ENCODE measurements at regions not wholly inside any gene's neighbourhood (a gene's known extent, or its start where the extent isn't known, plus 50 kb on each side); places are given as distances from the start of the nearest gene placed in this dataset.

DNA sequence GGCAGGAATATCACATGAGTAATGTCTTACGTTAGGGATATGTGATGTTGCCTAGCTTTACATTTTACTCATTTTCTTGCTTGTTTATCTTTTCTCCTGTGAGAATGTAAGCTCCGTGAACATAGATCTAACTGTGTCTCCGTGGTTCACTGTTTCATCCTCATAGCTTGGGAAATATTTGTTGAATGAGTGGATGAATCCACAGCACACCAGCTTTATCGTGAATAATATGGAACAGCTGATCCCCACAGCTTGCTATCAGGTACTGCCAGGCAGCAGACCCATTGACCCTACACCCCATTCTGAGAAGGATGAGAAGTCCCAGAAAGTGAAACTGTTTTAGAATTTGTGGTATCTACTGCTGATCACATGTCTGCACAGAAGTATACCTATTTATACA lies 106.8 kb upstream of the FBN2 start (continued):
- TF ChIP-seq STAT1 (IDR thresholded peaks at IDR 0.05; ENCODE audit: unreplicated experiment) (no peak), ZNF331 (CRISPR knock-in tag; IDR thresholded peaks at IDR 0.05; ENCODE audit: low read depth) (no peak)

DNA sequence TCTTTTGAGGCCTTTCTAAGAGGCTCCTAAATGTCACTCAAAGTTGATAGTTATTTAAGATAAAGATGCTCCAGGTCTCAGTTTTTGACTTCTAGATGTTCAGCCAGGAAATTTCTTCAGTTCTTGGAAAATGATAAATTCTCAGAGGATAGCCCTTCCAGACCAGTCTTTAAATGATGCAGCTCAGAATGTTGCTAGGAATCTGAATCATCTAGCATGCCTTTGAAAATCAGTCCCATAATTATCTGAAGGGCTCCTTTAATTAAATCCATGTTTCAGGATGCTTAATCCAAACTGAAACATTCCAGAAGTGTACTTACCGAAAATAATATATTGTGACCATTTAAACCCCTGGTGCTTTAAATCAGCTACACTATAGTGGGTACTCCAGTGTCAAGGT lies 107.5 kb upstream of the FBN2 start:
- Histone ChIP-seq H3K4me2 (no peak overlapping the region), H3K27ac (ENCODE audit: low read depth) (no peak overlapping the region), H3F3A (replicated peaks; ENCODE audit: low read depth) (no peaks in the 10 kb centered on the region), H3K4me3 (no peak overlapping the region), H3K4me1 (ENCODE audit: insufficient read depth) (no peaks in the 10 kb centered on the region), H3K79me2 (replicated peaks; ENCODE audit: insufficient read depth) (no peaks in the 10 kb centered on the region), H3K27me3 (ENCODE audit: insufficient read depth) (no peaks in the 10 kb centered on the region), H4K20me1 (replicated peaks; ENCODE audit: insufficient read depth) (no peaks in the 10 kb centered on the region), H3K36me3 (ENCODE audit: insufficient read depth) (no peaks in the 10 kb centered on the region), H2AFZ (no peak overlapping the region), H3K9me2 (ENCODE audit: insufficient read depth) (no peaks in the 10 kb centered on the region)
- TF ChIP-seq JUNB (IDR thresholded peaks at IDR 0.05; ENCODE audit: unreplicated experiment) = no peak
- TF ChIP-seq, protein P1, sequence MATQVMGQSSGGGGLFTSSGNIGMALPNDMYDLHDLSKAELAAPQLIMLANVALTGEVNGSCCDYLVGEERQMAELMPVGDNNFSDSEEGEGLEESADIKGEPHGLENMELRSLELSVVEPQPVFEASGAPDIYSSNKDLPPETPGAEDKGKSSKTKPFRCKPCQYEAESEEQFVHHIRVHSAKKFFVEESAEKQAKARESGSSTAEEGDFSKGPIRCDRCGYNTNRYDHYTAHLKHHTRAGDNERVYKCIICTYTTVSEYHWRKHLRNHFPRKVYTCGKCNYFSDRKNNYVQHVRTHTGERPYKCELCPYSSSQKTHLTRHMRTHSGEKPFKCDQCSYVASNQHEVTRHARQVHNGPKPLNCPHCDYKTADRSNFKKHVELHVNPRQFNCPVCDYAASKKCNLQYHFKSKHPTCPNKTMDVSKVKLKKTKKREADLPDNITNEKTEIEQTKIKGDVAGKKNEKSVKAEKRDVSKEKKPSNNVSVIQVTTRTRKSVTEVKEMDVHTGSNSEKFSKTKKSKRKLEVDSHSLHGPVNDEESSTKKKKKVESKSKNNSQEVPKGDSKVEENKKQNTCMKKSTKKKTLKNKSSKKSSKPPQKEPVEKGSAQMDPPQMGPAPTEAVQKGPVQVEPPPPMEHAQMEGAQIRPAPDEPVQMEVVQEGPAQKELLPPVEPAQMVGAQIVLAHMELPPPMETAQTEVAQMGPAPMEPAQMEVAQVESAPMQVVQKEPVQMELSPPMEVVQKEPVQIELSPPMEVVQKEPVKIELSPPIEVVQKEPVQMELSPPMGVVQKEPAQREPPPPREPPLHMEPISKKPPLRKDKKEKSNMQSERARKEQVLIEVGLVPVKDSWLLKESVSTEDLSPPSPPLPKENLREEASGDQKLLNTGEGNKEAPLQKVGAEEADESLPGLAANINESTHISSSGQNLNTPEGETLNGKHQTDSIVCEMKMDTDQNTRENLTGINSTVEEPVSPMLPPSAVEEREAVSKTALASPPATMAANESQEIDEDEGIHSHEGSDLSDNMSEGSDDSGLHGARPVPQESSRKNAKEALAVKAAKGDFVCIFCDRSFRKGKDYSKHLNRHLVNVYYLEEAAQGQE (IDR thresholded peaks at IDR 0.05; ENCODE audit: unreplicated experiment) = no peak
- TF ChIP-seq, protein P2, sequence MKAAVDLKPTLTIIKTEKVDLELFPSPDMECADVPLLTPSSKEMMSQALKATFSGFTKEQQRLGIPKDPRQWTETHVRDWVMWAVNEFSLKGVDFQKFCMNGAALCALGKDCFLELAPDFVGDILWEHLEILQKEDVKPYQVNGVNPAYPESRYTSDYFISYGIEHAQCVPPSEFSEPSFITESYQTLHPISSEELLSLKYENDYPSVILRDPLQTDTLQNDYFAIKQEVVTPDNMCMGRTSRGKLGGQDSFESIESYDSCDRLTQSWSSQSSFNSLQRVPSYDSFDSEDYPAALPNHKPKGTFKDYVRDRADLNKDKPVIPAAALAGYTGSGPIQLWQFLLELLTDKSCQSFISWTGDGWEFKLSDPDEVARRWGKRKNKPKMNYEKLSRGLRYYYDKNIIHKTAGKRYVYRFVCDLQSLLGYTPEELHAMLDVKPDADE (IDR thresholded peaks at IDR 0.05) = no peak
- no peak for TF ChIP-seq CREB1 (CRISPR knock-in tag; IDR thresholded peaks at IDR 0.05; ENCODE audit: low read depth)
- TF ChIP-seq, protein P3, sequence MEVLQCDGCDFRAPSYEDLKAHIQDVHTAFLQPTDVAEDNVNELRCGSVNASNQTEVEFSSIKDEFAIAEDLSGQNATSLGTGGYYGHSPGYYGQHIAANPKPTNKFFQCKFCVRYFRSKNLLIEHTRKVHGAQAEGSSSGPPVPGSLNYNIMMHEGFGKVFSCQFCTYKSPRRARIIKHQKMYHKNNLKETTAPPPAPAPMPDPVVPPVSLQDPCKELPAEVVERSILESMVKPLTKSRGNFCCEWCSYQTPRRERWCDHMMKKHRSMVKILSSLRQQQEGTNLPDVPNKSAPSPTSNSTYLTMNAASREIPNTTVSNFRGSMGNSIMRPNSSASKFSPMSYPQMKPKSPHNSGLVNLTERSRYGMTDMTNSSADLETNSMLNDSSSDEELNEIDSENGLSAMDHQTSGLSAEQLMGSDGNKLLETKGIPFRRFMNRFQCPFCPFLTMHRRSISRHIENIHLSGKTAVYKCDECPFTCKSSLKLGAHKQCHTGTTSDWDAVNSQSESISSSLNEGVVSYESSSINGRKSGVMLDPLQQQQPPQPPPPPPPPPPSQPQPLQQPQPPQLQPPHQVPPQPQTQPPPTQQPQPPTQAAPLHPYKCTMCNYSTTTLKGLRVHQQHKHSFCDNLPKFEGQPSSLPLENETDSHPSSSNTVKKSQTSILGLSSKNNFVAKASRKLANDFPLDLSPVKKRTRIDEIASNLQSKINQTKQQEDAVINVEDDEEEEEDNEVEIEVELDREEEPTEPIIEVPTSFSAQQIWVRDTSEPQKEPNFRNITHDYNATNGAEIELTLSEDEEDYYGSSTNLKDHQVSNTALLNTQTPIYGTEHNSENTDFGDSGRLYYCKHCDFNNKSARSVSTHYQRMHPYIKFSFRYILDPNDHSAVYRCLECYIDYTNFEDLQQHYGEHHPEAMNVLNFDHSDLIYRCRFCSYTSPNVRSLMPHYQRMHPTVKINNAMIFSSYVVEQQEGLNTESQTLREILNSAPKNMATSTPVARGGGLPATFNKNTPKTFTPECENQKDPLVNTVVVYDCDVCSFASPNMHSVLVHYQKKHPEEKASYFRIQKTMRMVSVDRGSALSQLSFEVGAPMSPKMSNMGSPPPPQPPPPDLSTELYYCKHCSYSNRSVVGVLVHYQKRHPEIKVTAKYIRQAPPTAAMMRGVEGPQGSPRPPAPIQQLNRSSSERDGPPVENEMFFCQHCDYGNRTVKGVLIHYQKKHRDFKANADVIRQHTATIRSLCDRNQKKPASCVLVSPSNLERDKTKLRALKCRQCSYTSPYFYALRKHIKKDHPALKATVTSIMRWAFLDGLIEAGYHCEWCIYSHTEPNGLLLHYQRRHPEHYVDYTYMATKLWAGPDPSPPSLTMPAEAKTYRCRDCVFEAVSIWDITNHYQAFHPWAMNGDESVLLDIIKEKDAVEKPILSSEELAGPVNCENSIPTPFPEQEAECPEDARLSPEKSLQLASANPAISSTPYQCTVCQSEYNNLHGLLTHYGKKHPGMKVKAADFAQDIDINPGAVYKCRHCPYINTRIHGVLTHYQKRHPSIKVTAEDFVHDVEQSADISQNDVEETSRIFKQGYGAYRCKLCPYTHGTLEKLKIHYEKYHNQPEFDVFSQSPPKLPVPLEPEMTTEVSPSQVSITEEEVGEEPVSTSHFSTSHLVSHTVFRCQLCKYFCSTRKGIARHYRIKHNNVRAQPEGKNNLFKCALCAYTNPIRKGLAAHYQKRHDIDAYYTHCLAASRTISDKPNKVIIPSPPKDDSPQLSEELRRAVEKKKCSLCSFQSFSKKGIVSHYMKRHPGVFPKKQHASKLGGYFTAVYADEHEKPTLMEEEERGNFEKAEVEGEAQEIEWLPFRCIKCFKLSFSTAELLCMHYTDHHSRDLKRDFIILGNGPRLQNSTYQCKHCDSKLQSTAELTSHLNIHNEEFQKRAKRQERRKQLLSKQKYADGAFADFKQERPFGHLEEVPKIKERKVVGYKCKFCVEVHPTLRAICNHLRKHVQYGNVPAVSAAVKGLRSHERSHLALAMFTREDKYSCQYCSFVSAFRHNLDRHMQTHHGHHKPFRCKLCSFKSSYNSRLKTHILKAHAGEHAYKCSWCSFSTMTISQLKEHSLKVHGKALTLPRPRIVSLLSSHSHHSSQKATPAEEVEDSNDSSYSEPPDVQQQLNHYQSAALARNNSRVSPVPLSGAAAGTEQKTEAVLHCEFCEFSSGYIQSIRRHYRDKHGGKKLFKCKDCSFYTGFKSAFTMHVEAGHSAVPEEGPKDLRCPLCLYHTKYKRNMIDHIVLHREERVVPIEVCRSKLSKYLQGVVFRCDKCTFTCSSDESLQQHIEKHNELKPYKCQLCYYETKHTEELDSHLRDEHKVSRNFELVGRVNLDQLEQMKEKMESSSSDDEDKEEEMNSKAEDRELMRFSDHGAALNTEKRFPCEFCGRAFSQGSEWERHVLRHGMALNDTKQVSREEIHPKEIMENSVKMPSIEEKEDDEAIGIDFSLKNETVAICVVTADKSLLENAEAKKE (CRISPR knock-in tag; IDR thresholded peaks at IDR 0.05) = no peak
- TF ChIP-seq ZNF331 (CRISPR knock-in tag; IDR thresholded peaks at IDR 0.05; ENCODE audit: low read depth) = no peak
- TF ChIP-seq EZH2 (IDR thresholded peaks at IDR 0.05; ENCODE audit: low read depth, unreplicated experiment) = no peak
- no peak for TF ChIP-seq STAT1 (IDR thresholded peaks at IDR 0.05; ENCODE audit: unreplicated experiment)
- TF ChIP-seq ZNF114 (CRISPR knock-in tag; IDR thresholded peaks at IDR 0.05) = no peak
- TF ChIP-seq EZH2phosphoT487 (IDR thresholded peaks at IDR 0.05; ENCODE audit: unreplicated experiment) = no peak
- TF ChIP-seq, protein P4, sequence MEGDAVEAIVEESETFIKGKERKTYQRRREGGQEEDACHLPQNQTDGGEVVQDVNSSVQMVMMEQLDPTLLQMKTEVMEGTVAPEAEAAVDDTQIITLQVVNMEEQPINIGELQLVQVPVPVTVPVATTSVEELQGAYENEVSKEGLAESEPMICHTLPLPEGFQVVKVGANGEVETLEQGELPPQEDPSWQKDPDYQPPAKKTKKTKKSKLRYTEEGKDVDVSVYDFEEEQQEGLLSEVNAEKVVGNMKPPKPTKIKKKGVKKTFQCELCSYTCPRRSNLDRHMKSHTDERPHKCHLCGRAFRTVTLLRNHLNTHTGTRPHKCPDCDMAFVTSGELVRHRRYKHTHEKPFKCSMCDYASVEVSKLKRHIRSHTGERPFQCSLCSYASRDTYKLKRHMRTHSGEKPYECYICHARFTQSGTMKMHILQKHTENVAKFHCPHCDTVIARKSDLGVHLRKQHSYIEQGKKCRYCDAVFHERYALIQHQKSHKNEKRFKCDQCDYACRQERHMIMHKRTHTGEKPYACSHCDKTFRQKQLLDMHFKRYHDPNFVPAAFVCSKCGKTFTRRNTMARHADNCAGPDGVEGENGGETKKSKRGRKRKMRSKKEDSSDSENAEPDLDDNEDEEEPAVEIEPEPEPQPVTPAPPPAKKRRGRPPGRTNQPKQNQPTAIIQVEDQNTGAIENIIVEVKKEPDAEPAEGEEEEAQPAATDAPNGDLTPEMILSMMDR (conservative IDR thresholded peaks at IDR 0.05; ENCODE audit: low read depth in 2 of 2) = no peak
- TF ChIP-seq POLR2AphosphoS5 (IDR thresholded peaks at IDR 0.05; ENCODE audit: low read depth) = no peak
- TF ChIP-seq NANOG (IDR thresholded peaks at IDR 0.05; ENCODE audit: borderline replicate concordance) = no peak
- Mint-ChIP-seq H3K4me3 (no peak overlapping the region), H3K27ac (no peak overlapping the region), H3K4me1 (no peaks in the 10 kb centered on the region), H3K9me3 (no peaks in the 10 kb centered on the region; the same call in 2 of the 3 replicates), H3K36me3 (ENCODE audit: low read depth) (no peaks in the 10 kb centered on the region), H3K27me3 (ENCODE audit: insufficient read depth, low read depth, poor library complexity) (no peaks in the 10 kb centered on the region)
- ATAC-seq = no peak
- DNase-seq (ENCODE audit: low spot score) = no peak

Measured in GM23338 (cell line).